Spleen (tissue), 7 donors: ENCODE measurements at regions not wholly inside any gene's neighbourhood (a gene's known extent, or its start where the extent isn't known, plus 50 kb on each side); places are given as distances from the start of the nearest gene placed in this dataset.

Experiments
- CTCF ChIP-seq, 11 experiments: fragments of 200-600 bp in 7 of 11; fragments of 450-650 bp in 4 of 11; sonication (generic) in 4 of 11; IDR thresholded peaks in 8 of 11; conservative IDR thresholded peaks in 3 of 11; 1 replicate in 7 of 11; 2 replicates in 4 of 11; pipeline versions ENCODE4 v1.4.0 to v1.8.0; 2016 to 2021; ENCODE audit warnings: antibody characterized with exemption in 11 of 11, inconsistent platforms in 4 of 11, mild to moderate bottlenecking in 1 of 11
- POLR2A ChIP-seq, 3 donors: fragments of 450-650 bp; IDR thresholded peaks; one replicate each; pipeline ENCODE4 v1.5.1; 2017; ENCODE audit warnings: antibody characterized with exemption in 3 of 3, mild to moderate bottlenecking in 1 of 3
- POLR2AphosphoS5 ChIP-seq, 3 donors: sonication (generic); formaldehyde crosslinking; IDR thresholded peaks; one replicate each; pipeline ENCODE4 v1.5.1; 2017; ENCODE audit warnings: antibody characterized with exemption in 3 of 3
- donor health status: DM: no; HTN: no; CAD: no; lungs with moderate emphysema.
- donor health status: DM: no; HTN: no; CAD: no.
- donor health status: DM: no; HTN: no; CAD: no.

- TF ChIP-seq POLR2A (IDR thresholded peaks at IDR 0.05): no peak
- no peak for TF ChIP-seq CTCF (IDR thresholded peaks at IDR 0.05 in 8 of 11, conservative IDR thresholded peaks at IDR 0.05 in 3 of 11)
- TF ChIP-seq POLR2AphosphoS5 (IDR thresholded peaks at IDR 0.05): no peak
Measured at GRCh38 chr6:122008101-122008999, 391.1 kb upstream of the HSF2 start.
